IMR-90 (cell line): ENCODE measurements at regions not wholly inside any gene's neighbourhood (a gene's known extent, or its start where the extent isn't known, plus 50 kb on each side); places are given as distances from the start of the nearest gene placed in this dataset.

Experiments
- ATAC-seq: fragments of 200-7000 bp; cut with Tn5 transposase; 2 replicates; pipeline ENCODE4 v1.9.1; 2020; ENCODE audit warnings: low read depth, mild to moderate bottlenecking, moderate library complexity
- BruUV-seq: library from RNA; stranded (reverse); fragments of 400-500 nt; replicated peaks from 2 replicates; lab custom pipeline; 2021; lab: Mats Ljungman, UMichigan
- CTCF ChIA-PET: fragments of 300-600 bp; formaldehyde crosslinking; extraction: SDS; loops from one replicate; lab custom pipeline; 2021; ENCODE audit warnings: antibody characterized with exemption; lab: Yijun Ruan, JAX
- POLR2A ChIA-PET: fragments of 300-600 bp; sonication (Branson Sonifier 250); formaldehyde crosslinking; loops from one replicate; lab custom pipeline; 2022; ENCODE audit warnings: antibody characterized with exemption; ENCODE audit not compliant: unreplicated experiment; lab: Charles Lee
- DNase-seq: peaks from one replicate; pipeline ENCODE4 v3.0.0; 2013
- H2AFZ ChIP-seq: replicated peaks from 2 replicates; pipeline ENCODE3; 2013; ENCODE audit warnings: low read length, mild to moderate bottlenecking; ENCODE audit not compliant: poor library complexity
- H2AK5ac ChIP-seq: 2 replicates; pipeline ENCODE4 v1.6.1; 2013; ENCODE audit warnings: low read depth, low read length, inconsistent platforms
- H2AK9ac ChIP-seq: replicated peaks from 2 replicates; pipeline ENCODE3; 2013; ENCODE audit warnings: mild to moderate bottlenecking, low read depth, low read length, moderate library complexity; ENCODE audit not compliant: poor library complexity
- H2BK120ac ChIP-seq: 2 replicates; pipeline ENCODE4 v1.6.1; 2013; ENCODE audit warnings: low read depth, low read length, inconsistent platforms
- H2BK15ac ChIP-seq: 3 replicates; pipeline ENCODE4 v1.6.1; 2013; ENCODE audit warnings: low read depth, low read length, inconsistent platforms
- H2BK20ac ChIP-seq: 2 replicates; pipeline ENCODE4 v1.6.1; 2013; ENCODE audit warnings: low read depth, mild to moderate bottlenecking, inconsistent platforms, low read length, moderate library complexity
- H2BK5ac ChIP-seq: 2 replicates; pipeline ENCODE4 v1.6.1; 2013; ENCODE audit warnings: mild to moderate bottlenecking, low read depth, low read length, inconsistent platforms; ENCODE audit not compliant: poor library complexity, severe bottlenecking
- H3K14ac ChIP-seq: replicated peaks from 2 replicates; pipeline ENCODE4 v1.6.1; 2013; ENCODE audit warnings: low read depth, low read length, inconsistent platforms
- H3K18ac ChIP-seq: 2 replicates; pipeline ENCODE4 v1.6.1; 2013; ENCODE audit warnings: low read depth, low read length, control low read depth
- H3K23ac ChIP-seq: 2 replicates; pipeline ENCODE4 v1.6.1; 2013; ENCODE audit warnings: low read depth, low read length, inconsistent platforms
- H3K27ac ChIP-seq: 2 replicates; pipeline ENCODE4 v1.5.1; 2013; ENCODE audit warnings: mild to moderate bottlenecking, control low read depth, low read length; ENCODE audit not compliant: insufficient read depth
- H3K27me3 ChIP-seq: 2 replicates; pipeline ENCODE4 v1.6.1; 2013; ENCODE audit warnings: low read length; ENCODE audit not compliant: control insufficient read depth, insufficient read depth
- H3K36me3 ChIP-seq: 2 replicates; pipeline ENCODE4 v1.6.1; 2013; ENCODE audit warnings: low read length, mixed read lengths; ENCODE audit not compliant: control insufficient read depth, insufficient read depth
- H3K4ac ChIP-seq: 2 replicates; pipeline ENCODE4 v1.6.1; 2013; ENCODE audit warnings: low read depth, low read length, inconsistent platforms
- H3K4me1 ChIP-seq: 2 replicates; pipeline ENCODE4 v1.6.1; 2013; ENCODE audit warnings: low read length, mixed read lengths; ENCODE audit not compliant: control insufficient read depth, insufficient read depth
- H3K4me2 ChIP-seq: 2 replicates; pipeline ENCODE4 v1.6.1; 2013; ENCODE audit warnings: low read depth, mild to moderate bottlenecking, control low read depth, low read length, moderate library complexity
- H3K4me3 ChIP-seq: 2 replicates; pipeline ENCODE4 v1.5.1; 2013; ENCODE audit warnings: low read depth, mild to moderate bottlenecking, control low read depth, low read length, moderate library complexity; ENCODE audit not compliant: insufficient read depth
- H3K56ac ChIP-seq: 2 replicates; pipeline ENCODE4 v1.6.1; 2013; ENCODE audit warnings: low read length, inconsistent platforms; ENCODE audit not compliant: insufficient read depth; ENCODE audit errors: extremely low read depth
- H3K79me1 ChIP-seq, 2 experiments: 2 replicates each; pipeline ENCODE4 v1.6.1; 2013; ENCODE audit warnings: low read length in 2 of 2, inconsistent platforms in 1 of 2, low read depth in 1 of 2
- H3K9ac ChIP-seq: 2 replicates; pipeline ENCODE4 v1.6.1; 2013; ENCODE audit warnings: low read depth, low read length, control low read depth
- H3K9me1 ChIP-seq: 2 replicates; pipeline ENCODE4 v1.6.1; 2013; ENCODE audit warnings: low read length, inconsistent platforms; ENCODE audit not compliant: insufficient read depth
- H3K9me3 ChIP-seq: 2 replicates; pipeline ENCODE4 v1.6.1; 2013; ENCODE audit warnings: low read length; ENCODE audit not compliant: control insufficient read depth, insufficient read depth
- H4K20me1 ChIP-seq: 2 replicates; pipeline ENCODE4 v1.6.1; 2013; ENCODE audit warnings: low read length, inconsistent platforms; ENCODE audit not compliant: insufficient read depth
- H4K5ac ChIP-seq: 2 replicates; pipeline ENCODE4 v1.6.1; 2013; ENCODE audit warnings: mild to moderate bottlenecking, low read depth, low read length, control low read depth
- H4K8ac ChIP-seq, 2 experiments: 2 replicates each; pipeline ENCODE4 v1.6.1; 2013; ENCODE audit warnings: low read depth in 2 of 2, low read length in 2 of 2, control low read depth in 1 of 2, inconsistent platforms in 1 of 2
- H4K91ac ChIP-seq: 2 replicates; pipeline ENCODE4 v1.6.1; 2013; ENCODE audit warnings: low read depth, low read length, inconsistent platforms; ENCODE audit not compliant: insufficient read depth
- BHLHE40 ChIP-seq: fragments of 150-350 bp; IDR thresholded peaks from 2 replicates; pipeline ENCODE4 v1.6.1; 2016; ENCODE audit warnings: mild to moderate bottlenecking, low read depth, low read length
- CEBPB ChIP-seq: IDR thresholded peaks from 2 replicates; pipeline ENCODE4 v1.6.1; 2012; ENCODE audit warnings: low read depth, low read length, improper control_type of control experiment
- CHD1 ChIP-seq: IDR thresholded peaks from 2 replicates; pipeline ENCODE4 v1.6.1; 2012; ENCODE audit warnings: low read depth, low read length, improper control_type of control experiment
- MAZ ChIP-seq: IDR thresholded peaks from 2 replicates; pipeline ENCODE4 v1.6.1; 2012; ENCODE audit warnings: low read depth, mild to moderate bottlenecking, low read length, improper control_type of control experiment, moderate library complexity, borderline replicate concordance
- MXI1 ChIP-seq: IDR thresholded peaks from 2 replicates; pipeline ENCODE4 v1.6.1; 2012; ENCODE audit warnings: low read depth, mild to moderate bottlenecking, low read length, moderate library complexity, borderline replicate concordance
- NFE2L2 ChIP-seq: fragments of 150-350 bp; IDR thresholded peaks from 2 replicates; pipeline ENCODE4 v1.6.1; 2016; ENCODE audit warnings: low read depth, mild to moderate bottlenecking, low read length
- POLR2A ChIP-seq: IDR thresholded peaks from 2 replicates; pipeline ENCODE4 v1.6.1; 2012; ENCODE audit warnings: mild to moderate bottlenecking, low read depth, low read length
- RAD21 ChIP-seq: IDR thresholded peaks from 2 replicates; pipeline ENCODE4 v1.6.1; 2012; ENCODE audit warnings: low read length, improper control_type of control experiment
- RCOR1 ChIP-seq: IDR thresholded peaks from 2 replicates; pipeline ENCODE4 v1.6.1; 2012; ENCODE audit warnings: mild to moderate bottlenecking, low read length, improper control_type of control experiment; ENCODE audit not compliant: insufficient replicate concordance
- RFX5 ChIP-seq: IDR thresholded peaks from 2 replicates; pipeline ENCODE4 v1.8.0; 2012; ENCODE audit warnings: low read depth, mild to moderate bottlenecking, low read length, moderate library complexity
- SMC3 ChIP-seq: fragments of 150-350 bp; IDR thresholded peaks from 2 replicates; pipeline ENCODE4 v1.6.1; 2016; ENCODE audit warnings: low read depth, mild to moderate bottlenecking, antibody characterized with exemption, low read length, moderate library complexity
- WGBS, 2 experiments: methylation state at CpG; one replicate each; pipeline versions ENCODE4 v1.1.5 to v1.1.7; 2013; ENCODE audit warnings: missing lambda C conversion rate in 2 of 2; ENCODE audit not compliant: insufficient read length in 1 of 2; ENCODE audit errors: extremely low coverage in 2 of 2; 5-methylcytosine and 5-hydroxymethylcytosine counted together
- dilution Hi-C: fragments of 300-500 bp; cut with HindIII; formaldehyde crosslinking; loops from one replicate; pipeline ENCODE4 v1.14.3; 2018; ENCODE audit warnings: low sequenced_read_pairs; ENCODE audit not compliant: unreplicated experiment
- in situ Hi-C: fragments of 300-500 bp; cut with MboI; formaldehyde crosslinking; loops from 3 replicates; pipeline ENCODE4 v1.14.3; 2019; ENCODE audit warnings: low sequenced_read_pairs, inconsistent platforms, mixed read lengths
- intact Hi-C: fragments of 100-400 bp; cut with micrococcal nuclease; formaldehyde crosslinking; loops from 2 replicates; pipeline ENCODE4 v1.10.0; 2022

- Histone ChIP-seq H3K4me2 (no peak overlapping the region), H3K9me3 (no peaks in the 10 kb centered on the region), H2BK5ac (no peak overlapping the region), H4K91ac (no peak overlapping the region), H3K14ac (no peak overlapping the region), H3K79me1 (no peaks in the 10 kb centered on the region), H3K4ac (no peak overlapping the region), H3K27me3 (peaks cover 33% of the 10 kb centered on the region), H2AK9ac (no peak overlapping the region), H3K9ac (no peak overlapping the region), H4K8ac (no peak overlapping the region), H3K36me3 (no peaks in the 10 kb centered on the region), H3K23ac (no peak overlapping the region), H3K18ac (no peak overlapping the region), H3K4me3 (no peak overlapping the region), H3K9me1 (0 out of 2 replicates have a peak, but pooled peaks cover 3% of the 10 kb centered on the region), H4K20me1 (no peaks in the 10 kb centered on the region), H2AK5ac (no peak overlapping the region), H2BK120ac (no peak overlapping the region), H2BK15ac (no peak overlapping the region), H2BK20ac (no peak overlapping the region), H2AFZ (no peak overlapping the region), H3K56ac (no peak overlapping the region), H4K5ac (no peak overlapping the region), H3K4me1 (no peaks in the 10 kb centered on the region), H3K27ac (no peak overlapping the region)
- in situ Hi-C loops (no loop called here), dilution Hi-C loops (no loop called here), intact Hi-C loops (loop anchor here (5.0 kb wide), 1 partner anchor 158 kb away; no protein-coding TSS in a partner anchor)
- BruUV-seq = no TSS peak
- POLR2A ChIA-PET = no interaction called here
- DNase-seq = no peak
- no CpG with 5 or more reads among the region's 5 CpGs for WGBS, 2 experiments
- no peak for TF ChIP-seq POLR2A
- TF ChIP-seq RFX5 = no peak
- no peak for TF ChIP-seq NFE2L2
- no peak for TF ChIP-seq MAZ
- TF ChIP-seq BHLHE40 = no peak
- TF ChIP-seq MXI1 = no peak
- no peak for TF ChIP-seq SMC3
- no peak for TF ChIP-seq CEBPB
- TF ChIP-seq RCOR1 = no peak
- TF ChIP-seq CHD1 = no peak
- TF ChIP-seq RAD21 = no peak
- CTCF ChIA-PET = no interaction called here
- no peak for ATAC-seq
Observed at GRCh38 chr6:2464641-2465040, 219.2 kb upstream of the GMDS start.
